ENCODE measurements at regions not wholly inside any gene's neighbourhood (a gene's known extent, or its start where the extent isn't known, plus 50 kb on each side); places are given as distances from the start of the nearest gene placed in this dataset.
A peak's percentile ranks its signal among the peaks of the same experiment; 100 is the strongest.

GRCh38 chr18:57901825-57902589, 98.9 kb upstream of the ATP8B1 start:
- POLR2A ChIA-PET, result interaction anchor here (0.6 kb wide), 1 partner anchor 1529 kb away, joined by 3 read pairs; no protein-coding TSS in a partner anchor
- CTCF ChIA-PET, result interaction anchor here (1.9 kb wide), 1 partner anchor 10 kb away, joined by 8 read pairs; no protein-coding TSS in a partner anchor
- no peak for TF ChIP-seq CTCF (IDR thresholded peaks at IDR 0.05; ENCODE audit: insufficient read depth, low read depth, low read length)
- Histone ChIP-seq H3K36me3 (ENCODE audit: control insufficient read depth, insufficient read depth, low read length) (no peaks in the 10 kb centered on the region), H3K4me3 (ENCODE audit: low read depth, low read length) (no peak overlapping the region), H3K27me3 (ENCODE audit: control insufficient read depth, insufficient read depth, low read length) (no peaks in the 10 kb centered on the region)
- DNase-seq (ENCODE audit: low read depth), result no peak

- Histone ChIP-seq H3K27me3 (ENCODE audit: control insufficient read depth, insufficient read depth, low read length) (no peaks in the 10 kb centered on the region), H3K36me3 (ENCODE audit: control insufficient read depth, insufficient read depth, low read length) (no peaks in the 10 kb centered on the region), H3K4me3 (ENCODE audit: low read depth, low read length) (no peak overlapping the region)
- ChIA-PET CTCF (interaction anchor here (0.7 kb wide), 1 partner anchor 10 kb away, joined by 3 read pairs; no protein-coding TSS in a partner anchor), POLR2A (no interaction called here)
- no peak for DNase-seq (ENCODE audit: low read depth)
- TF ChIP-seq CTCF (IDR thresholded peaks at IDR 0.05; ENCODE audit: insufficient read depth, low read depth, low read length), result no peak
Measured at GRCh38 chr18:57900906-57901435, 97.9 kb upstream of the ATP8B1 start.

GRCh38 chr18:57898506-57899124, 95.5 kb upstream of the ATP8B1 start:
- TF ChIP-seq CTCF (IDR thresholded peaks at IDR 0.05; ENCODE audit: insufficient read depth, low read depth, low read length), result no peak
- Histone ChIP-seq H3K27me3 (ENCODE audit: control insufficient read depth, insufficient read depth, low read length) (no peaks in the 10 kb centered on the region), H3K36me3 (ENCODE audit: control insufficient read depth, insufficient read depth, low read length) (no peaks in the 10 kb centered on the region), H3K4me3 (ENCODE audit: low read depth, low read length) (no peak overlapping the region)
- DNase-seq (ENCODE audit: low read depth), result peak; percentile 64
- ChIA-PET POLR2A (interaction anchor here (0.6 kb wide), 1 partner anchor 35 kb away, joined by 3 read pairs; no protein-coding TSS in a partner anchor), CTCF (interaction anchor here (0.9 to 2.1 kb wide), 10 partner anchors 8 to 223 kb away, joined by 3 to 6 read pairs (median 4); partner anchors contain the start of gene NEDD4L)

- peaks cover 2% of the 10 kb centered on the region; the same call in 1 of the 2 replicates for H3K27me3 ChIP-seq (ENCODE audit: control insufficient read depth, insufficient read depth, low read length)
- H3K4me3 ChIP-seq (ENCODE audit: low read depth, low read length), result no peak overlapping the region
- no peak for TF ChIP-seq CTCF (IDR thresholded peaks at IDR 0.05; ENCODE audit: insufficient read depth, low read depth, low read length)
- no peaks in the 10 kb centered on the region for H3K36me3 ChIP-seq (ENCODE audit: control insufficient read depth, insufficient read depth, low read length)
- ChIA-PET CTCF (no interaction called here), POLR2A (no interaction called here)
- DNase-seq (ENCODE audit: low read depth), result no peak
Measured at GRCh38 chr18:57895182-57895581, 92.1 kb upstream of the ATP8B1 start.

Measured in BJ (cell line).